ENCODE measurements at regions not wholly inside any gene's neighbourhood (a gene's known extent, or its start where the extent isn't known, plus 50 kb on each side); places are given as distances from the start of the nearest gene placed in this dataset.

DNA sequence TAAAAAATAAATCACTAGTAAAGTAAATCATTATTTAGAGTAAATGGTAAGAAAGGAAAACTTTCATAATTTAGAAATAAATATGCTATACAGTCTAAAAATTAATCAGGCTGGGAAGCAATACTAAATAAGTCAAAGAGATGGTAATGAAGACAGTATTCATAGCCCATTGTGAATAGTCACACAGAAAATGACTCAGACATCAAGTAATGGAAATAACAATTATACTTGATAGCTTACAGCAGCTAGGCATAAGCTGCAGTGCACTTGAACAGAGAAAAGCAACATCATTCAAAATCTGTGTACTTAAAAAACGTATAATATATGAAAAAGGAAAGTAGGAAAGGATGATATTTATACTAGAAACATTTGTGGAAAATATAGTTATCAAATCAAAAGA, 642.5 kb upstream of the GNPDA2 start:
- TF ChIP-seq CTCF (IDR thresholded peaks at IDR 0.05; ENCODE audit: extremely low read depth in 1 of 2, insufficient read depth in 1 of 2, low read depth in 1 of 2, low read length in 2 of 2), result no peak
- TF ChIP-seq EZH2 (IDR thresholded peaks at IDR 0.05; ENCODE audit: borderline replicate concordance, low read depth, low read length, severe bottlenecking), result no peak
- no peak for TF ChIP-seq JUN (IDR thresholded peaks at IDR 0.05; ENCODE audit: borderline replicate concordance, insufficient read depth, insufficient read length, low read depth)
- TF ChIP-seq MAX (IDR thresholded peaks at IDR 0.05; ENCODE audit: insufficient read depth, insufficient read length), result no peak
- TF ChIP-seq POLR2A (IDR thresholded peaks at IDR 0.05; ENCODE audit: low read depth, low read length), result no peak

Measured in endothelial cell of umbilical vein (primary cell).